CD4-positive, alpha-beta T cell treated with Interleukin-17A for 1 hour (primary cell): ENCODE measurements at regions not wholly inside any gene's neighbourhood (a gene's known extent, or its start where the extent isn't known, plus 50 kb on each side); places are given as distances from the start of the nearest gene placed in this dataset.
A peak's percentile ranks its signal among the peaks of the same experiment; 100 is the strongest.
"Not testable (repeated sequence)": the region's sequence is repeated elsewhere in the genome, so short reads cannot be mapped to it uniquely, and the experiment has no call there.

ENCODE experiments used
- DNase-seq: peaks from one replicate; pipeline ENCODE4 v3.0.0-alpha.2; 2020

DNA sequence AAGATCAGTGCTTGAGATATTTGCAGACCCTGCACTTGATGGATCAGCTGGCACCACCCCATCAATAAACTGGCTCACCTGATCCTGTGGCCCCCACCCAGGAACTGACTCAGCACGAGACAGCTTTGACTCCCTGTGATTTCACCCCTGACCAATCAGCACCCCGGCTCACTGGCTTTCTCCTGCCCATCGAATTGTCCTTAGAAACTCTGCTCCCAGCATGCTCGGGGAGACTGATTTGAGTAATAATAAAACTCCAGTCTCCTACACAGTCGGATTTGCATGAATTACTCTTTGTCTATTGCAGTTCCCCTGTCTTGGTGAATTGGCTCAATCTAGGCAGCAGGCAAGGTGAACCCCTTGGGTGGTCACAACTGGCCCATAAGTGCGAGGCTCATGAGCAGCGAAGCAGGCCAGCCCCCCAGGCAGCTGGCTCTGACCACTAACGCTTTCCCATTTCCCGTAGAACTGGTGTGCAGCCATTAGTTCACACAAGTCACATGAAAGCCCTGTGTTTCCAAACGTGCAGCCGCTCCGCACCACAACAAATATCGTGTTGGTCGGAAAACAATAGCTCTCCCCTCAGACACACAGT lies 79.6 kb downstream of the RSPH3 start:
- DNase-seq, result no peak

DNA sequence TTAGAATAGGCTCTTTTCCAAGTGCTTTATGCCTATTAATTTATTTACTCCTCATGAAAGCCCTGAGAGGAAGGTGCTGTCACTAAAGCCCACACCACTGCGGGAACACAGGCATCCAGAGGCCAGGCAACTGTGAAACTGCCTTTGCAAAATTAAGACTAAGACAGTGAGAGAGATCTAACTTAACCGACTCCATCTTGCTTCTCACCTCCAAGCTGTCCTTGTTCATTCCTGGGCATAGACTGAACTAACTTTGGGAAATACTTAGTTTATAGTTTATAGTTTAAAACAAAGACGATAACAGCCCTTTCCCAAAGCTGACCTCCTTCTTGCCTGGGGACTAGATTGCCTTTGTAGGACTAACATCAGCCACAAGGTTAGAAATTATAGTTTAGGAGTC lies 80.1 kb downstream of the RSPH3 start:
- DNase-seq, result no peak

DNA sequence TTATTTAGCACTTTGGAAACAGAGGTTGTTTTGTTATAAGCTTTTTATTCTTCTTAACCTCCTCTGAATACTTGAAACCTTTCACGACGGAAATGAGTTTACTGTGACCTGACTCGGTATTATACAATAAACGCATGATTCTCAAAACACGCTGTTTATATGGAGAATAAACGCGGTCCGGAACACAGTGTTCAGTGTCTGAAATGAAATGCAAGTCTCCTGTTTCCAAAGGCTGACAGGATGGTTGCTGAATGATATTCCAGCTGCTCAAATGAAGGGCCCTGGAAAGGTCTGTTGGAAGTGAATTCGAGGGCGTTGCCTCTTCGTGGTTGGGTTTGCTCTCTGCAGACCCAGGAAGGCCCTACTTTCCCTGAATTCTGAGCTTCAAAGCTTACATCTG lies 83.4 kb downstream of the RSPH3 start:
- no peak for DNase-seq

DNA sequence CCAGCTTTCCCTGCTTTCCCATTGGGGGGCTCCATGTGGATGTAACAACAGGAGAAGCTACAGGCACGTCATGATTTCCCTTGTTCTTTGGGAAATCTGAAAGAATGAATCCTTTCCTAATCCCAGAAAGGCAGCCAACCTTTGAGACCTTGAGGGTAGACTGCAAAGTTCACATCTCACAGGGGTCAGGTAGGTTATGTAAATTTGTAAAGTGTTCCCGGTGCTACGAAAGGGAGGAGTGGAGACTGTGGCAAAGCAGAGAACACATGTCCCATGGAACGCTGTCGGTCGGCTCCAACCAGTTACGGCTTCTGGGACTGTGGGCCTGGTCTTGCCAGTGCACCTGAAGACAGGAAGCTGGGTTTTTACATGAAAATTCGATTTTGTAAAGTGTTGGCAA lies 85.1 kb downstream of the RSPH3 start:
- DNase-seq, result no peak

DNA sequence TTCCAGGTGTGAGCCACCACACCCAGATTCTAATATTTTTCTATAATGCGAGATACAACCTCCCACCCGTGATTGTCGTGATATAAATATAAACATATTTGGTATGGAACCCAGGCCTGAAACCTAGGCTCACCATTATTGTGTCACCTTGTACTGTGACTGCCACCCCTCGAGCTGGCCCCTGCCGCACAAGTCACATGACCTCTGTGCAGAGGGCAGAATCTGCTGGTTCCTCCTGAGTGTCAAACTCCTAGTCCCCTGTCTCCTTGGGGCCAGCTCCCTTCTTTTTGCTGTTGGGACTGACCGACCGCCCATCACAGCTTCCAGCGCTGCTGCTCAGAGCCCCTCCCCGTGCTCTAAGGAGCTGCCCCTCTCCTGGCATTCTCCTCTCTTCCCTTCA lies 86.4 kb downstream of the RSPH3 start:
- no peak for DNase-seq

DNA sequence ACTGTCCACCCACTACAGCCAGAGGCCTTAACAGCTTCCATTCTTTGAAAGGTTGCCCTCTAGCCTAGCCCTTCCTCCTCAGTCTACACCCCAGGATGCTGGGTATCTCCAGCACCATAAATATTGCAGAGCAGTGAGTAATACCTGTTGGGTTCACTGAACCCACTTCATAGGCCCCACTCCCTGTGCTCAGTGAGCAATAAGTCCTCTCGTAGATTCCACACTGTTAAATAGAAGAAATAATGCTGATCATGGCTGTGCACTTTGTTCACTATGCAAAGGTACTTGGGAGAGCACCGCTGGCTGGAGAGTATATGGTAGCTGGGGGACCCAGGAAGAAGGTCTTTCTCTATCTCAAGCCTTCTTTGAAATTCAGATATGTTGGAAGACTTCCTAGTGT lies 87.3 kb downstream of the RSPH3 start:
- DNase-seq, result no peak

DNA sequence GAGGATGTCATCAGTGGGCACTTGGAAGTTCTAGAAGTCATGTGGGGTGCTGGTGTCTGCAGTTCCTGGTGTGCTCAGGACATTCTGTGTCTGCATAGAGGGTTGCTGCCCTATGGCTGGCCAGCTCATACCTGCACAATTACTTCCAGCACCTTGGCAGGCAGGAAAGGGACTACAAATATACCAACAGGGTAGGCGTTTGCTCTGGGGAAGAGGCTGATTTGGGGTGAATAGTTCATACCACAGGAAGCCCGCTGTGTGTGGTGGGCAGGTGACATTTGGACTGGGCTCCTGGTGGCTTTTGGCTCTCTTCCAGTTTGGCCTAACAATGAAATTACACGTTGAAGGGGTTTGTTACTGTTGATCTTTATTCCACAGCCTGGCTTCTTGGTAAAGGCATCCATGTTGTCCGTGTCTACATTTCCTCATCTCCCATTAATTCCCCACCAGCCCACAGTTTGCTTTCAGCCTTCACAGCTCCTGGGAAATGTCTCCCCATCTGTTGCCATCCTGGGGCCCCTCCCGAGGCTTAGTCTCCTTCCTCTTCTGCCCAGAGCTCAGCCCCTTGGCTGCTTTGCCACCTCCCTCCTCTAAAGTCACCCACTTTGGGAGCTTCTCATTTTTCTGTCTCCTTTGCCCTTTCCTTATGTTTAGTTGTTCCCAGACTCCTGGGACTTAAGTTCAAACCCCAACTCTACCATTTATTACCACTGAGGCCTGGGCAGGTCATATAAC lies 88.1 kb downstream of the RSPH3 start:
- DNase-seq, result peak; percentile 54

DNA sequence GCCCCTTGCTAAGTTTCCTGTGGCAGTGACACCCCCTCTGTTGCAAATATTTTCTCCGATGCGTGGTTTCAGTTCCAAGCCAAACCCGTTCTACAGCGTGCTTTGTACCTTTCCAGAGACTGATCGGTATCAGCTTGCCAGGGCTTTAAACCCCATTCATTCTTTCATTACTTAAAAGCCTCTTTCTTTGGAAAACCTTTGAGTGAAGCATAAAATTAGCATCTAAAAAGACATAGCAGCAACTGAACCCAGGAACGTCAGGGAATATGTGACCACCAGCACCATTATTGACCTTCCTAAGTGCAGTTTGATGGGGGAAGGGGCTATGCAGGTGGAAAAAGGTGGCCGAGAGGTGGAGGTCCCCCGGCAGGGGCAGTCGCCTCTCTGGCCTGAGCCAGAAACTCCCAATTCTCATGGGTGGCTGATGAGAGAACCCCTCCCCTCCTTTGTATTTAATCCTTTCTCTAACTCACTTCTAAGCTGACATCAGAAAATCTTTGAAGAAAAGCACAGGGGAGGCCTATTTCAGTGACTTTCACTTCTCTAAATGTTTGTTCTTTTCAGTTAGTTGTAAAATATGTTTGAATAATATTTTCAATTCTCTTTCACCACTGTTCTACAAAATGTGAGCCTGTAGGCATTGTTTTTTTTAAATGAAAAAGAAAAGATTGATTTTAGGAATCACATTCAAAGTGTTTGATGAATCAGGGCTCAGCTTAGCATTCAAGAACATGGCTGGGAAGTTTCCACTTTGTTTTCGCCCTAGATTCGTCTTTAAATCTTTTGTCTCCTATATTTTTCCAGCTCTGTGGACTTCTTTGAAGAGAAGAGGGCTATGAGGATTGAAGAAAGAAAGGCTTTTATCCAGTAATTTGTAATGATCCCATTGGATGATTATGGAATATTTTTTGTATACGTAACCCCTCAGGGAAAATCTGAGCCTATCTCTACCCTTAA lies 89.2 kb downstream of the RSPH3 start:
- DNase-seq, result peak; percentile 38

DNA sequence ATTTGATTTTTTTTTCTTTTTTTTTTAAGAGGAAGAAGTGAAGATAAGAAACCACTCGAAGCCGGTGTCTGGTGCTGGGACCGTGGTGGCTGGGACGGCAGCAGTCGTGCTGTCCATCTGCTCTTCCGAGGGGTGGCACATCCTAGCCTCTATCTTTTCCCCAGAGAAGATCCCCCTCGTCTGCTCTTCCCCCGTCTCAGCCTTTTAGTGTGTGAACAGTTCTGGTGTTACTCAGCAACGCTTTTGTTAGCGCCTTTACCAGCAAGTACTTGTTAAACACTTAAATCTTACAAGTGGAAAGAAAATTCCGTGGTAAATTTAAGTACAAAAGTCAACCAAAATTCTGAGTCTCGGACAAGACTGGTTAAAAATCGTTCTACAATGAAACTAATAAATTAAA lies 90.1 kb downstream of the RSPH3 start:
- peak; percentile 23 for DNase-seq

DNA sequence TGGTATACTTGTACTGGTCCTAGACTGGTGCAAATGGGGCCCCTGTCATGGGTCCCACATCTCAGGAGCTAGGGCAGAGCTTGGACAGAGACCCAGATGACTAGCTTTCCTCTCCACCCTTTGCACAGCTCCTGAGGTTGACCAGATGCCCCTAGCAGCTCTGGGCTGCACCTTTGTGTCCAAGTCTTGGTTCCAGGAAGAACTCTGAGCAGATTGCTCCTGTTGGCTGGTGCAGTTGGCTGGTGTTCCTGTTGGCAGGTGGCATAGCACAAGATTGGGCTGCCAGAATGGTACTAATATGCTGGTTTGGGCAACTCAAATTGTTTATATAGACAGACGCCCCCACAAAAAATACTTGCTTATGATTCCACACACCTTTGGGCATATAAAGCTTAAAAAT lies 89.4 kb upstream of the EZR start:
- no peak for DNase-seq

DNA sequence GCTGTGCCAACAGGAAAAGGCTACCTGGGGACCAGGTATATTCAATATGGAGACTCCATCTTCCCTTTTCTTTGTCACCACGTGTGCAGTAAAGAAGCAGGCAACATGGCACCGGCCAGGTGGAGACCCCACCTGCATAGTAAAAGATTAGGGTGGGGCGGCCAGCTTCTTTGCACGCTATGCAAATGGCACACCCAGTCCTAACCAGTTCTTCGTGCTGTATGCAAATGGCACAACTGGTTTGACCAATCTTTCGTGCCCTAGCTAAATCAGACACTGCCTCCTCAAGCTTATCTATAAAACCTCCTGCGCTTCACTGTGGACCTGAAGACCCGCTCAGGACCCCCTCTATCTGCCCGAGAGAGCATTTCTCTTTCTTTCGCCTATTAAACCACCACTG lies 88.8 kb upstream of the EZR start:
- no peak for DNase-seq

DNA sequence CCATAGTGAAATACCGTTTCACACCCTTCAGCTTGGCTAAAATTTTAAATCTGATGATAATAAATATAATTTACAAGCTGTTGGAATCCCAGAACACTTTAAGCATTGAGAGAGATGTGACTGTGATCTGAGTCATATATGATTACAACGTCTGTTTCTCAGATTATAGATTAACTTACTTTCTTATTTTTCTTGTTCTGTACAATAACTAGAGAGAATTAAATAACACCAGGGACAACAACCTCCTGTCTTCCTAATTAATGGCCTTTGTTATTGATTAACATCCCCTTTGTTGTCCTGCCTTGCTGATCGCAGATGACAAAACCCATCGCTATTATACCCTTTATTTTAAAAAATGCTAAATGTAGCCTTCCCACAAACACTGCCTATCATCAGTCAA lies 87.8 kb upstream of the EZR start:
- DNase-seq, result no peak

DNA sequence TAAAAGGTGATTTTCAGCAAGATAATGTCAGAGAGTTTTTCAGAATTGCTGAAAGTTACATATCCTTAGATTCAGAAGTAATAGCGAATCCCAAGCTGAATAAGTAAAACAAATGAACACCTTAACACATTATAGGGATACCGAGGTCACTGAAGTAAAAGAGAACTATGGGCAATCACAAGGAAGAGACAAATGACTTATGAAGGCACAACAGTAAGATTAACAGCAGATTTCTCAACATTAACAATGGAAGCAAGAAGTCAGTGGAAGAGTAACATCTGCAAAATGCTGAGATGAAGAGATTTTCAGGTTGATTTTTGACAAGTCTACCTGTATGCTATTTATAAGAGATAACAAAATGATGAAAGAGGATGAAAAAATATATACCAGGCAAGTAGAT lies 86.1 kb upstream of the EZR start:
- no peak for DNase-seq

DNA sequence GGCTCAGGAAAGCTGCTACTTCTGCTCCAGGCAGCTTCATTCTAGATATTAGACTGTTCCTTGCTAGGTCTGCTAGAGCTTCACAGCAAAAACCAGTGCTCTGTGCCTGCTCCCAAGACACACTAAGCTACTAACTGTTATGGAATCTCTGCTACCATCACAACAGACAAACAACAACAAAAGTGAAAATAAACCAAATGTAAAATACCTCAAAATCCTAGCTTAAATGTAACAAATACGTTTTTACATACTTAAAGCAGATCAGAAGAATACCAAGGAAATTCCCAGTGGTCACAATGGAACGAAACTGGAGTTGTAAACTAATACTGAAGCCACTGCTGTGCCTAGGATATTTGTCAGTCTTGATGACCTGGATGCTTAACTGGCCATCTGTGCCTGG lies 84.6 kb upstream of the EZR start:
- no peak for DNase-seq

DNA sequence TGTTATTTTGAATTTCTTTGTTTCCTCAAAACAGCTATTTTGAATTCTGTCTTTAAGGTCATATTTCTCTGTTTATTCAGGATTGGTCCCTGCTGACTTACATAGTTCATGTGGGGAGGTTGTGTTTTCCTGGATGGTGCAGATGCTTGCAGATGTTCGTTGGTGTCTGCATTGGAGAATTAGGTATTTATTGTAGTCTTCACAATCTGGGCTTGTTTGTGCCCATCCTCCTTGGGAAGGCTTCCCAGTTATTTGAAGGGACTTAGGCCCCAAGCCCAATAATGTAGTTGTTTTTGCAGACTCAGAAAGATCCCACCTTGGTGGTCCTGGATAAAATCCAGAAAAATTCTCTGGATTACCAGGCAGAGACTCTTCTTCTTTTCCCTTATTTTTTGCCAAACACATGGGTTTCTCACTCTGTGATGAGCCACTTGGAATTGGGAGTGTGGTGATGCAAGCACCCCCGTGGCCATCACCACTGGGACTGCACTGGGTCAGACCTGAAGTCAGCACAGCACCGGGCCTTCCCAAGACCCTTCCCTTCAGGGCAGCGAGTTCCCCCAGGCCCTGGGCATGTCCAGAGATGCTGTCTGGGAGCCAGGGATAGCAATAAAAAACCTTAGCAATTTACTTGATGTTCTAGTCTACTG lies 81.6 kb upstream of the EZR start:
- DNase-seq, result no peak

DNA sequence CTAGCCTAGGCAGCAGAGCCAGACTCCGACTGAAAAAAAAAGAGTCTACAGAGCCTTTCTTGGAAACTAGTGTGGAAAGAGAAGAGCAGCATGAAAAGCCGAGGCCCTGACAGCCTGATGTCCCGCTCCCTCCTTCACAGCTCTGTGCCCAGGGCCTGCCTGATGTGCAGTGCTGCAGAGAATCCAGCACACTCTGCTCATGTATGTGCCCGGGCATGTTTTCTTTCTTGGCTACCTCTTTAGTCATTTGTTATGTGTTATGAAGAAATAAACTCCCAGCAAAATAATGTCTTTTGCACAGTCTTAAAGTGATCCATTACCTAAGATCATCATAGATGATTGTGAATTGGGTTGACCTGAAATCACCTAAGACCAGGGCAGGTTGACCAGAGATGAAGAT lies 78.1 kb upstream of the EZR start:
- no peak for DNase-seq

DNA sequence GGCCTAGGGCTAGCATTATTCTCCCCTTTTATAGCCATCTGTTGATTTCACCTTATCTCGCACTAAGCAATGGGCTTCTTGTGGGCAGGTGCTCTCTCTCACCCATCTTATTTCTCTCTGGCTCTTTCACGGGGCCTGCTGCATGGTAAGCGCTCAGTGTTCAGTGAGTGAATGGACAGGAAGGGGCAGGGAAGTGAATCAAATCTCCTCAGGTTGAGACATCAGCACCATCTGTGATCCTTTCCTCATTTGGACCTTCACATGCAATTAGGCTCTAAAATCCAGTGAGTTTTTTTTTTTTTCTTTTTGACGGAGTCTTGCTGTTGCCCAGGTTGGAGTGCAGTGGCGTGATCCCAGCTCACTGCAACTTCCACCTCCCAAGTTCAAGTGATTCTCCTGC lies 76.5 kb upstream of the EZR start:
- DNase-seq, result no peak

DNA sequence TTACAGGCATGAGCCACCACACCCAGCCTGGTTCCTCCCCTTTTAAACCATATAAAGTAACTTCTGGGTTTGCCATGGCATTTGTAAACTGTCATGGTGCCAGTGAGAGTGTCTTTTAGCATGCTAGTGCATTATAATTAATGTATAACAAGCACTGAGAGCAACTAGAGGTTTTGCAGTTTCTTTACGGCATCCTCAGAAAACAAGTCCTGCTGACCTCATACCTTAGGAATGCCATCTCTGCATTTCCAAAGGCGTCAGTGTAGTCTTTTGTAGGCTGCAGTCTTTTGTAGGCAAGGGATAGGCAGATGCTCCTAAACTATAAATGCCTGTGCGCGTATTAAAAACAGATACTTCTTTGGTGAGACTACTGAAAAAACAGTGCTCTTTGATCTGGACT lies 75.0 kb upstream of the EZR start:
- DNase-seq, result no peak

DNA sequence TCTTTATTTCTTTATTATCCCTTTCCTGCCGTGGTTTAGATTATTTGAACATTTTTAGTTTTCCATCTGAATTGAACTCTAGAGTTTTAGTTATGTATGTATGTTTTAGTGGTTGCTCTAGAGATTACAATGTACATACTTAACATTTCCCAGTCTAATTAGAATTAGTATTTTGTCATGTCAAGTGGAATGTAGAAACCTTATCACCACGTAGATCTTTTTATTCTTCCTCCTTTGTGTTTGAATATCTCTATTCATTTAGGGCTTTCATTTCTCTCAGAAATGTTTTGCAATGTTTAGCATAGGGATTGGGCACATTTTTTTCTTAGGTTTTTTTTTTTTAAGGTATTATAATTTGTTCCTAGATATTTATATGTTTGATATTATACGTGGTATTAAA lies 73.1 kb upstream of the EZR start:
- no peak for DNase-seq

DNA sequence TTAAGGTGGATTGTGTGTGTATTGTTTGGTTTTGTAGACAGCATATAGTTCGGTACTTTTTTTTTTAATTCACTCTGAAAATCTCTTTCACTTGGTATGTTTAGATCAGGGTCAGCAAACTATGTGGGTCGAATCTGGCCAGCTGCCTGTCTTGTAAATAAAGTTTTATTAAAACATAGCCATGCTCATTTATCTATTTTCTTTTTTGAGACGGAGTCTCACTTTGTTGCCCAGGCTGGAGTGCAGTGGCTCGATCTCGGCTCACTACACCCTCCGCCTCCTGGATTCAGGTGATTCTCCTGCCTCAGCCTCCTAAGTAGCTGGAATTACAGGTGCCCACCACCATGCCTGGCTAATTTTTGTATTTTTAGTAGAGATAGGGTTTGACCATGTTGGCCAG lies 72.4 kb upstream of the EZR start:
- DNase-seq, result not testable (repeated sequence)

DNA sequence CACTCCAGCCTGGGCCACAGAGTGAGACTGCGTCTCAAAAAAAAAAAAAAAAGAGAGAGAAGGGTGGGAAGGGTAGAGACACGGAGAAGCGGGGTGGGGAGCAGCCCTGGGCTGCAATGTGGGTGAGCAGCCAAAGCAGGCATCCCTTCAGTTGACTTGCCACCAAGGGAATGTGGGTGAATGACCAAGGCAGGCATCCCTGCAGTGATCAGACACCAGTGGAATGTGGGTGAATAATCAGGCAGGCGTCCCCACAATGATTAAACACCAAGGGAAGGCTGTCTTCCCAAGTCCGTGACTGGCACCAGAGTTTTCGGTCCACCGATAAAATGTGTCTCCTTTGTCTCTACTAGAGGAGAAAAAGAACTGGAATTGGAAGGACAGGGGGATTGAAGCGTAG lies 69.0 kb upstream of the EZR start:
- not testable (repeated sequence) for DNase-seq

DNA sequence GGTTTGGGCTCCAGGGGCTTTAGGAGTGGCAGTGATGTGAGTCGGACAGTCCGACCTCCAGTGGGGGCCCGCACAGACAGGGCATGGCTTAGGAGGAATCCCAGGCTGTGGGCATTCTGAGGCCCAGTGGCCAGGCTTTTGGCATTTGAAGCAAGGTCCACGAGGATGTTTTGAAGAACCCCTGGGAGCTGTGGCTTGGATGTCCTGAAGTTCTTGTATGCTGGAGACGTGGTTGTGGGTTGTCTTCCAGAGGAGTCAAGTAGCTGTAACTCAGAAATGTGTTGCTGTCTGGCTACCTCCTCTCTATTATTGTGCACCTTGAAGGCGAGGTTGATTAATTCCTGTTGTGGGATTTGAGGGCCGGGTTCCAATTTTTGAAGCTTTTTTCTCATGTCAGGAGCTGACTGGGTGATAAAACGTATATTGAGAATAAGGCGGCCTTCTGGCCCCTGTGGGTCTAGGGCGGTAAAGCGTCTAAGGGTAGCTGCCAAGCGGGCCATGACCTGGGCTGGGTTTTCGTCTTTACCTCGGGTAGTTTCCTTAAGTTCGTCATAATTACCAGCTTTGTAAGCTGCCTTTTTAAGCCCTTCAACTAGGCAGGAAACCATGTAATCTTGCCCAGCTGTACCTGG lies 67.3 kb upstream of the EZR start:
- DNase-seq, result not testable (repeated sequence)

DNA sequence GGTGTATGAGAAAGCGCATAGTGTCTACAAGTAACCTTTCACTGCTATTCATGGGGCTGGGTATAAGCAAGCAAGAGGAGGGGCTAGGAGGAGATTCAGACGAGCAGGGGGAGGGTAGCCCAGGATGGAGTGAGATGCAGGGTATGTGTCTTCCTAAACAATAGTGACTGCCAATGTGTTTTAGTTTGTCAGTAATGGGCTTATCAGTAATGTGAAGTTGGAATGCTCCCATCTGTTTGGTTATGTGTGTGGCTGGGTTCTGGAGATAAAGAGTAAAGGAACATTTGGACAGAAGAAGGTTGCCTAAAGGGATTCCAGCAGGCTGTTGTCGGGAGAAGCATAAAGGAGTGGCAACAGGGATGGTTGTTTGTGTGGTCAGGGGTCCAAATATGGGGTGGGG lies 62.7 kb upstream of the EZR start:
- DNase-seq, result not testable (repeated sequence)
